Neural progenitor cell (in vitro differentiated cells): ENCODE measurements at regions not wholly inside any gene's neighbourhood (a gene's known extent, or its start where the extent isn't known, plus 50 kb on each side); places are given as distances from the start of the nearest gene placed in this dataset.
A peak's percentile ranks its signal among the peaks of the same experiment; 100 is the strongest.

Experiments used
- DNase-seq: peaks from one replicate; pipeline ENCODE4 v3.0.0-alpha.2; 2016; ENCODE audit warnings: low spot score
- H2AFZ ChIP-seq: fragments of 200-600 bp; sonication (generic); replicated peaks from 2 replicates; pipeline ENCODE4 v1.6.1; 2016; ENCODE audit warnings: antibody characterized with exemption
- H3F3A ChIP-seq: fragments of 200-600 bp; sonication (generic); 2 replicates; pipeline ENCODE4 v1.6.1; 2016; ENCODE audit warnings: antibody characterized with exemption, low read depth
- H3K27ac ChIP-seq: fragments of 200-600 bp; sonication (generic); 2 replicates; pipeline ENCODE4 v1.5.1; 2016; ENCODE audit warnings: mild to moderate bottlenecking
- H3K27me3 ChIP-seq: fragments of 200-600 bp; sonication (generic); 2 replicates; pipeline ENCODE4 v1.6.1; 2016; ENCODE audit warnings: mild to moderate bottlenecking, moderate library complexity
- H3K36me3 ChIP-seq: fragments of 200-600 bp; sonication (generic); 2 replicates; pipeline ENCODE4 v1.5.1; 2016
- H3K4me1 ChIP-seq: fragments of 200-600 bp; sonication (generic); 2 replicates; pipeline ENCODE4 v1.6.1; 2016; ENCODE audit warnings: mixed run types
- H3K4me2 ChIP-seq: fragments of 200-600 bp; sonication (generic); 2 replicates; pipeline ENCODE4 v1.6.1; 2016
- H3K4me3 ChIP-seq: fragments of 200-600 bp; sonication (generic); 2 replicates; pipeline ENCODE4 v1.5.1; 2016
- H3K79me2 ChIP-seq: fragments of 200-600 bp; sonication (generic); 2 replicates; pipeline ENCODE4 v1.6.1; 2016; ENCODE audit warnings: low read depth
- H3K9ac ChIP-seq: fragments of 200-600 bp; sonication (generic); 2 replicates; pipeline ENCODE4 v1.6.1; 2016
- H3K9me3 ChIP-seq: fragments of 200-600 bp; sonication (generic); 2 replicates; pipeline ENCODE4 v1.5.1; 2016; ENCODE audit warnings: low read depth
- H4K20me1 ChIP-seq: fragments of 200-600 bp; sonication (generic); 2 replicates; pipeline ENCODE4 v1.6.1; 2016; ENCODE audit warnings: low read depth
- H3K27ac Mint-ChIP-seq: 3 replicates; pipeline ENCODE4 v1.8.0; 2021; ENCODE audit warnings: mixed read lengths
- H3K27me3 Mint-ChIP-seq: 2 replicates; pipeline ENCODE4 v1.8.0; 2022; ENCODE audit warnings: low read depth, mild to moderate bottlenecking, inconsistent platforms, moderate library complexity, mixed read lengths; ENCODE audit not compliant: insufficient read depth
- H3K36me3 Mint-ChIP-seq: 3 replicates; pipeline ENCODE4 v1.8.0; 2021; ENCODE audit warnings: mixed read lengths
- H3K4me1 Mint-ChIP-seq: 3 replicates; pipeline ENCODE4 v1.8.0; 2021; ENCODE audit warnings: mixed read lengths
- H3K4me3 Mint-ChIP-seq: 3 replicates; pipeline ENCODE4 v1.8.0; 2021; ENCODE audit warnings: mild to moderate bottlenecking, moderate library complexity, mixed read lengths
- H3K9me3 Mint-ChIP-seq: 3 replicates; pipeline ENCODE4 v1.8.0; 2020; ENCODE audit warnings: mixed read lengths
- CTCF ChIP-seq: fragments of 200-600 bp; sonication (generic); IDR thresholded peaks from 2 replicates; pipeline ENCODE4 v1.5.1; 2017; ENCODE audit warnings: antibody characterized with exemption, mild to moderate bottlenecking
- EZH2 ChIP-seq: fragments of 200-600 bp; sonication (generic); IDR thresholded peaks from 2 replicates; pipeline ENCODE4 v1.6.1; 2017; ENCODE audit warnings: antibody characterized with exemption, mild to moderate bottlenecking, moderate library complexity
- EZH2phosphoT487 ChIP-seq: fragments of 200-600 bp; sonication (generic); IDR thresholded peaks from 2 replicates; pipeline ENCODE4 v1.6.1; 2017; ENCODE audit warnings: antibody characterized with exemption

DNA sequence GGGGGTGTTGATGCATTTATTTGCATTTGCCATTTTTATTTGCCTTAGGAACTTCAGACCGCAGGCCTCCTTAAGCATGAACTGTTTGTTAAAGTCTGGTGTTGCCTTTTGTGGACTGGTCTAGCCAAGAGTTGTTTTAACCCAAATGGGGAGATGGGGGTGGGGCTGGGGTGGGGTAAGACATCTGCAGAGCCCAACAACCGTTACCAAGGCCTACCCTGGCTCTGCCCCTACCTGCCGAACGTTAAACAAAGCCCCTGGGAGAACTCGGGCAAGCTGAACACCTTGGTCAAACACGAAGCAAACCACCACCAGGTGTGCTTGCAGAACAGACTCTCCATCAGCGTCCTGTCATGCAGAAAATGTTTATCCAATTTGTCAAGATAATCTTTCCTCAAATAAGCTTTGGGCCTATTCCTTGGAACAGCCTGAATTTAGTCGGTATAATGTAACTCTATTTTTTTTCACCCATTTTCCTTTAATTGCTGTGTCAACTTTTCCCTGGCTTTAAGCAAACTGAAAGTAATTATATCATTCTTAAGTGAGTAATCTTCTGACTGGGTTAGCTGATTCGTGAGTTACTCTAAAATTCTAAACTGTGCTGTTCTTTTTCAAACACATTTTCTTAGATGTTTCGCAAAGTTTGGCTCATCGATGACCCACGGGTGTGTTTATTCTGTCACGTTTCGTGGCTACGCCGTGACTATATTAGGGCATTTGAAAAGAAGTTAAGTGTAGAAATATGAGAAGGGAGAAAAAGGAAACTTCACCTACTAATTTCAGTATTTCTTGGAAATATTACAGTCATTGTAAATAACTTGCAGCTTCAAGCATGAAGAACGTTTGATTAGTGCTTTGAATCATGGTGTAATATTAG lies 127.6 kb downstream of the SOX2 start:
- H3K27ac ChIP-seq = no peak overlapping the region
- H3K27me3 ChIP-seq = no peaks in the 10 kb centered on the region
- Mint-ChIP-seq H3K4me3 (no peak overlapping the region), H3K27ac (no peak overlapping the region), H3K4me1 (peaks cover 12% of the 10 kb centered on the region), H3K36me3 (no peaks in the 10 kb centered on the region), H3K9me3 (peaks cover 4% of the 10 kb centered on the region), H3K27me3 (peaks cover 3% of the 10 kb centered on the region)
- H4K20me1 ChIP-seq = no peaks in the 10 kb centered on the region
- TF ChIP-seq EZH2phosphoT487 (no peak), CTCF (no peak), EZH2 (no peak)
- no peak overlapping the region for H2AFZ ChIP-seq
- H3F3A ChIP-seq = peaks cover 6% of the 10 kb centered on the region
- H3K9me3 ChIP-seq = no peaks in the 10 kb centered on the region
- no peak for DNase-seq
- no peak overlapping the region for H3K4me3 ChIP-seq
- H3K4me2 ChIP-seq = no peak overlapping the region
- H3K36me3 ChIP-seq = no peaks in the 10 kb centered on the region
- no peaks in the 10 kb centered on the region for H3K4me1 ChIP-seq
- no peaks in the 10 kb centered on the region for H3K79me2 ChIP-seq
- H3K9ac ChIP-seq = no peak overlapping the region

- H3K27ac ChIP-seq = no peak overlapping the region
- Mint-ChIP-seq H3K4me1 (peaks cover 13% of the 10 kb centered on the region), H3K27ac (no peak overlapping the region), H3K36me3 (no peaks in the 10 kb centered on the region), H3K4me3 (no peak overlapping the region), H3K27me3 (peaks cover 3% of the 10 kb centered on the region), H3K9me3 (peaks cover 4% of the 10 kb centered on the region)
- no peak for DNase-seq
- no peak overlapping the region for H3K4me2 ChIP-seq
- no peaks in the 10 kb centered on the region for H3K4me1 ChIP-seq
- no peak overlapping the region for H3K9ac ChIP-seq
- H4K20me1 ChIP-seq = no peaks in the 10 kb centered on the region
- no peaks in the 10 kb centered on the region for H3K9me3 ChIP-seq
- H2AFZ ChIP-seq = no peak overlapping the region
- no peaks in the 10 kb centered on the region for H3K36me3 ChIP-seq
- no peaks in the 10 kb centered on the region for H3K79me2 ChIP-seq
- peaks cover 7% of the 10 kb centered on the region for H3F3A ChIP-seq
- no peak for TF ChIP-seq CTCF
- no peak for TF ChIP-seq EZH2phosphoT487
- TF ChIP-seq EZH2 = no peak
- no peaks in the 10 kb centered on the region for H3K27me3 ChIP-seq
- H3K4me3 ChIP-seq = no peak overlapping the region
These were observed 128.2 kb downstream of the SOX2 start for GRCh38 chr3:181839916-181840297.

- no peak overlapping the region for H3K4me3 Mint-ChIP-seq
- TF ChIP-seq EZH2 (no peak), CTCF (no peak)
- Histone ChIP-seq H2AFZ (no peak overlapping the region), H3K27me3 (no peaks in the 10 kb centered on the region), H3K27ac (no peak overlapping the region), H3K79me2 (no peaks in the 10 kb centered on the region), H3K4me2 (no peak overlapping the region), H3K9me3 (no peaks in the 10 kb centered on the region), H4K20me1 (no peaks in the 10 kb centered on the region), H3K4me1 (no peaks in the 10 kb centered on the region), H3F3A (peaks cover 7% of the 10 kb centered on the region), H3K36me3 (no peaks in the 10 kb centered on the region), H3K9ac (no peak overlapping the region), H3K4me3 (no peak overlapping the region)
- H3K9me3 Mint-ChIP-seq = peaks cover 4% of the 10 kb centered on the region
- H3K36me3 Mint-ChIP-seq = no peaks in the 10 kb centered on the region
- peak; percentile 19 for DNase-seq
- H3K27ac Mint-ChIP-seq = peak overlapping the region; percentile 89
- H3K4me1 Mint-ChIP-seq = peaks cover 17% of the 10 kb centered on the region
- peaks cover 5% of the 10 kb centered on the region for H3K27me3 Mint-ChIP-seq
These were observed 132.5 kb downstream of the SOX2 start for GRCh38 chr3:181844211-181844610.
